K562 (cell line): ENCODE measurements at regions not wholly inside any gene's neighbourhood (a gene's known extent, or its start where the extent isn't known, plus 50 kb on each side); places are given as distances from the start of the nearest gene placed in this dataset.

Experiments used
- ATAC-seq: fragments of 200-7000 bp; cut with Tn5 transposase; 3 replicates; pipeline ENCODE4 v1.9.1; 2020; ENCODE audit warnings: moderate library complexity
- BruUV-seq: library from RNA; stranded (reverse); fragments of 400-500 nt; replicated peaks from 2 replicates; lab custom pipeline; 2021; lab: Mats Ljungman, UMichigan
- CTCF ChIA-PET: fragments of 300-600 bp; formaldehyde crosslinking; extraction: SDS; loops from one replicate; lab custom pipeline; 2021; ENCODE audit warnings: low intra/inter-chr PET ratio; lab: Yijun Ruan, JAX
- POLR2A ChIA-PET: fragments of 300-600, 350-650 bp; sonication (Branson Sonifier 250); formaldehyde crosslinking; extraction: SDS; loops from one replicate; lab custom pipeline; 2021; ENCODE audit warnings: antibody characterized with exemption, inconsistent platforms; lab: Yijun Ruan, JAX
- DNase-seq, 4 experiments: peaks; one replicate each; pipeline versions ENCODE4 v3.0.0 to v3.0.0-alpha.2; 2011 to 2018; ENCODE audit warnings: low spot score in 3 of 4, mixed read lengths in 3 of 4; ENCODE audit errors: extremely low read depth in 1 of 4
- FAIRE-seq: peaks from 2 replicates; lab custom pipeline; 2011; peaks lifted over from hg19 to GRCh38; lab: Jason Lieb, UNC
- H2AFZ ChIP-seq: 2 replicates; pipeline ENCODE4 v1.6.0; 2011; ENCODE audit warnings: low read depth, low read length, control low read depth, inconsistent platforms
- H3K27ac ChIP-seq: fragments of 200-600 bp; 3 replicates; pipeline ENCODE4 v1.8.0; 2011; ENCODE audit warnings: low read depth, mild to moderate bottlenecking, control low read depth, inconsistent platforms, low read length, moderate library complexity, mixed read lengths; ENCODE audit errors: extremely low read depth
- H3K27me3 ChIP-seq, 2 experiments: fragments of 300-600 bp in 1 of 2; 2 replicates in 1 of 2; 3 replicates in 1 of 2; pipeline versions ENCODE4 v1.6.0 to v1.8.0; 2011; ENCODE audit warnings: inconsistent platforms in 2 of 2, low read length in 2 of 2, mild to moderate bottlenecking in 1 of 2, mixed read lengths in 1 of 2, moderate library complexity in 1 of 2; ENCODE audit not compliant: control insufficient read depth in 2 of 2, insufficient read depth in 2 of 2
- H3K36me3 ChIP-seq: fragments of 300-600 bp; 3 replicates; pipeline ENCODE4 v1.8.0; 2011; ENCODE audit warnings: mild to moderate bottlenecking, low read length, inconsistent platforms; ENCODE audit not compliant: control insufficient read depth, insufficient read depth
- H3K4me1 ChIP-seq, 2 experiments: fragments of 200-600 bp in 1 of 2; replicated peaks in 1 of 2; 2 replicates in 1 of 2; 3 replicates in 1 of 2; pipeline versions ENCODE4 v1.5.1 to v1.8.0; 2011; ENCODE audit warnings: inconsistent platforms in 2 of 2, low read length in 2 of 2, mild to moderate bottlenecking in 1 of 2, mixed read lengths in 1 of 2, moderate library complexity in 1 of 2; ENCODE audit not compliant: control insufficient read depth in 2 of 2, insufficient read depth in 2 of 2
- H3K4me2 ChIP-seq: 2 replicates; pipeline ENCODE4 v1.6.1; 2011; ENCODE audit warnings: low read length, control low read depth, inconsistent platforms, mixed read lengths; ENCODE audit not compliant: insufficient read depth
- H3K4me3 ChIP-seq: fragments of 200-600 bp; sonication (generic), shearing (Covaris generic); 2 replicates; pipeline ENCODE4 v1.5.1; 2016; ENCODE audit warnings: control low read depth, inconsistent platforms
- H3K79me2 ChIP-seq: fragments of 200-600 bp; 3 replicates; pipeline ENCODE4 v1.8.0; 2011; ENCODE audit warnings: low read length, inconsistent platforms; ENCODE audit not compliant: control insufficient read depth, insufficient read depth
- H3K9ac ChIP-seq, 2 experiments: 2 replicates each; pipeline versions ENCODE4 v1.6.0 to v1.6.1; 2011; ENCODE audit warnings: low read depth in 2 of 2, low read length in 2 of 2, control low read depth in 1 of 2, inconsistent platforms in 1 of 2, mild to moderate bottlenecking in 1 of 2, mixed read lengths in 1 of 2; ENCODE audit not compliant: insufficient read depth in 1 of 2
- H3K9me1 ChIP-seq: one replicate; pipeline ENCODE4 v1.6.0; 2011; ENCODE audit warnings: inconsistent platforms, mild to moderate bottlenecking, low read length, moderate library complexity; ENCODE audit not compliant: control insufficient read depth, insufficient read depth
- H3K9me3 ChIP-seq: replicated peaks from 2 replicates; pipeline ENCODE4 v1.5.1; 2011; ENCODE audit warnings: low read depth, low read length, inconsistent platforms; ENCODE audit not compliant: control insufficient read depth, insufficient read depth
- H4K20me1 ChIP-seq: replicated peaks from 2 replicates; pipeline ENCODE4 v1.6.1; 2011; ENCODE audit warnings: low read length, inconsistent platforms, mixed read lengths; ENCODE audit not compliant: control insufficient read depth, insufficient read depth
- ARNT ChIP-seq, 2 experiments: fragments of 450-650 bp; IDR thresholded peaks; 2 replicates each; pipeline ENCODE4 v1.6.1; 2016; ENCODE audit warnings: mild to moderate bottlenecking in 1 of 2
- BACH1 ChIP-seq: fragments of 200-800 bp; sonication (Bioruptor generic); IDR thresholded peaks from 2 replicates; pipeline ENCODE4 v1.6.1; 2016; ENCODE audit warnings: missing genetic modification characterization, missing compliant biosample characterization
- BMI1 ChIP-seq: fragments of 150-350 bp; IDR thresholded peaks from 2 replicates; pipeline ENCODE4 v1.6.1; 2014; ENCODE audit warnings: low read length
- DNMT1 ChIP-seq: fragments of 450-650 bp; IDR thresholded peaks from 2 replicates; pipeline ENCODE4 v1.6.1; 2016; ENCODE audit warnings: antibody characterized with exemption, mild to moderate bottlenecking
- HNRNPL ChIP-seq: fragments of 200-400 bp; formaldehyde crosslinking; IDR thresholded peaks from 2 replicates; pipeline ENCODE4 v1.6.1; 2017; ENCODE audit warnings: low read depth, mild to moderate bottlenecking, low read length
- KAT2B ChIP-seq: IDR thresholded peaks from one replicate; pipeline ENCODE4 v1.6.1; 2012; ENCODE audit warnings: low read depth, mild to moderate bottlenecking, control low read depth, inconsistent platforms, low read length, moderate library complexity
- NEUROD1 ChIP-seq: fragments of 150-350 bp; IDR thresholded peaks from 2 replicates; pipeline ENCODE4 v1.6.1; 2014; ENCODE audit warnings: borderline replicate concordance, low read length, low read depth; ENCODE audit not compliant: partially characterized antibody
- PRPF4 ChIP-seq: fragments of 200-400 bp; formaldehyde crosslinking; IDR thresholded peaks from one replicate; pipeline ENCODE4 v1.6.1; 2017; ENCODE audit warnings: low read length, low read depth, mild to moderate bottlenecking; ENCODE audit not compliant: insufficient read depth, poor library complexity, severe bottlenecking
- SMAD2 ChIP-seq: fragments of 150-350 bp; IDR thresholded peaks from 2 replicates; pipeline ENCODE4 v1.6.1; 2014; ENCODE audit warnings: low read depth, mild to moderate bottlenecking, low read length
- ZC3H11A ChIP-seq: IDR thresholded peaks from 2 replicates; pipeline ENCODE4 v1.6.1; 2012; ENCODE audit warnings: low read depth, low read length, improper control_type of control experiment
- ZKSCAN3 ChIP-seq: fragments of 250-450 bp; sonication (Bioruptor Pico); IDR thresholded peaks from 2 replicates; pipeline ENCODE4 v1.4.0; 2020
- ZKSCAN8 ChIP-seq: fragments of 200-800 bp; sonication (Bioruptor generic); IDR thresholded peaks from 2 replicates; pipeline ENCODE4 v1.6.1; 2016; ENCODE audit warnings: missing genetic modification characterization, missing compliant biosample characterization
- ZNF668 ChIP-seq: fragments of 250-450 bp; sonication (Bioruptor Pico); IDR thresholded peaks from 2 replicates; pipeline ENCODE4 v1.8.0; 2022; ENCODE audit warnings: mild to moderate bottlenecking, inconsistent platforms
- WGBS: fragments of 100-300 bp; shearing (Covaris generic); methylation state at CpG from one replicate; pipeline ENCODE4 v1.1.6; 2016; ENCODE audit warnings: low coverage, mixed read lengths; ENCODE audit not compliant: insufficient coverage; ENCODE audit errors: missing lambda C conversion rate; 5-methylcytosine and 5-hydroxymethylcytosine counted together
- in situ Hi-C: fragments of 300-500 bp; cut with MboI; formaldehyde crosslinking; loops from 4 replicates; pipeline ENCODE4 v1.15.0; 2018; ENCODE audit warnings: inconsistent platforms, mixed read lengths
- intact Hi-C: fragments of 100-400 bp; cut with micrococcal nuclease; formaldehyde crosslinking; loops from 2 replicates; pipeline ENCODE4 v1.14.2; 2022
- TF ChIP-seq, protein P1 (sequence below): fragments of 150-350 bp; IDR thresholded peaks from 2 replicates; pipeline ENCODE4 v1.6.1; 2014; ENCODE audit warnings: low read depth, mild to moderate bottlenecking, low read length, borderline replicate concordance
- TF ChIP-seq, protein P2 (sequence below): fragments of 250-450 bp; sonication (Bioruptor Pico); IDR thresholded peaks from 2 replicates; pipeline ENCODE4 v1.9.0; 2021; ENCODE audit warnings: mild to moderate bottlenecking, inconsistent platforms
- TF ChIP-seq, protein P3 (sequence below): fragments of 450-650 bp; formaldehyde crosslinking; IDR thresholded peaks from 2 replicates; pipeline ENCODE4 v1.4.0; 2022; ENCODE audit warnings: missing genetic modification characterization

DNA sequence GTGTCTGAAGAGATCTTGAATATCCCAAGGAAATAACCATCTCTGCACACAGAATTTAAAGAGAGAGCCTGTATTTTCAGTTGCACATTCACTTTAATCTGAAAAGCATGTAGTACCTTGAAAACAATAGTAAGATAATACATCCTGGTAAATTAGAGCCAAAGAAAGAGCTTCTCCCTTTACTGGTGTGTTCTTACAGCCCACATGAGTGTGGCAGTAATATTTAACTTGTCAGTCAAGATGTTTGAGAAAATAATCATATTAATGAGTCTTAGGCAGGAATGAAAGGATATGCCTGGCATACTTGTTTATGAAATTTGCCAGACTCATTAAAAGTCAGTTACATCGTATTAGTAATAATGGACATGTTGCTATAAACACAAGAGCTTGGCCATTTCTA is 908.4 kb upstream of the ADGRL4 start (continued):
- no peak for TF ChIP-seq ZNF668 (CRISPR knock-in tag)
- TF ChIP-seq, all 486 proteins: peak for 0

DNA sequence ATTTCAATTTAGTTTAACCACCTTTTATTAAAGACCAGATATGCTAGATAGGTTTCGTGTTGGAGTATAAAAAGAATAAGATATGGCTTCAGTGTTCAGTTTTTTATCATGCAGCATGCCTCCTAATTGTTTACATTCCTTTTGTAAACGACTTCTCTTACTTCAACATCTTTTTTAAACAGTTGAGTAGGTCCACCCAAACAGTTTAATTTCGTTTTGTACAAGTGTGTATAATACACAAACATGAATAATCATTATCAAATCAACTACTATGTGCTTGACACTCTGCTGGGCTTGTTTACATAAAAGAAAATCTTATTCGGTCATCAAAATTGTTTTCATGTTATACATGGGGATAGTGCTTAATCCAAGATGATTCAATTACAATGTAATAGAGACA is 906.3 kb upstream of the ADGRL4 start:
- Histone ChIP-seq H3K27me3 (no peaks in the 10 kb centered on the region), H3K79me2 (no peaks in the 10 kb centered on the region), H2AFZ (no peak overlapping the region), H4K20me1 (no peaks in the 10 kb centered on the region), H3K27ac (no peak overlapping the region), H3K4me1 (no peaks in the 10 kb centered on the region), H3K9ac (no peak overlapping the region), H3K9me1 (no peaks in the 10 kb centered on the region), H3K9me3 (peaks cover 2% of the 10 kb centered on the region; the same call in 1 of the 2 replicates), H3K4me2 (no peak overlapping the region), H3K36me3 (no peaks in the 10 kb centered on the region), H3K4me3 (no peak overlapping the region)
- no peak for DNase-seq
- ChIA-PET POLR2A (no interaction called here), CTCF (no interaction called here)
- no peak for FAIRE-seq
- intact Hi-C loops = no loop called here
- no TSS peak for BruUV-seq
- 0% methylated on average over 4 of the region's 4 CpGs for WGBS
- in situ Hi-C loops = no loop called here
- no peak for ATAC-seq
- TF ChIP-seq PRPF4 = no peak
- no peak for TF ChIP-seq KAT2B
- no peak for TF ChIP-seq ZKSCAN3 (CRISPR knock-in tag)
- no peak for TF ChIP-seq NEUROD1
- no peak for TF ChIP-seq DNMT1
- no peak for TF ChIP-seq ZC3H11A
- no peak for TF ChIP-seq BACH1
- TF ChIP-seq, protein P1, sequence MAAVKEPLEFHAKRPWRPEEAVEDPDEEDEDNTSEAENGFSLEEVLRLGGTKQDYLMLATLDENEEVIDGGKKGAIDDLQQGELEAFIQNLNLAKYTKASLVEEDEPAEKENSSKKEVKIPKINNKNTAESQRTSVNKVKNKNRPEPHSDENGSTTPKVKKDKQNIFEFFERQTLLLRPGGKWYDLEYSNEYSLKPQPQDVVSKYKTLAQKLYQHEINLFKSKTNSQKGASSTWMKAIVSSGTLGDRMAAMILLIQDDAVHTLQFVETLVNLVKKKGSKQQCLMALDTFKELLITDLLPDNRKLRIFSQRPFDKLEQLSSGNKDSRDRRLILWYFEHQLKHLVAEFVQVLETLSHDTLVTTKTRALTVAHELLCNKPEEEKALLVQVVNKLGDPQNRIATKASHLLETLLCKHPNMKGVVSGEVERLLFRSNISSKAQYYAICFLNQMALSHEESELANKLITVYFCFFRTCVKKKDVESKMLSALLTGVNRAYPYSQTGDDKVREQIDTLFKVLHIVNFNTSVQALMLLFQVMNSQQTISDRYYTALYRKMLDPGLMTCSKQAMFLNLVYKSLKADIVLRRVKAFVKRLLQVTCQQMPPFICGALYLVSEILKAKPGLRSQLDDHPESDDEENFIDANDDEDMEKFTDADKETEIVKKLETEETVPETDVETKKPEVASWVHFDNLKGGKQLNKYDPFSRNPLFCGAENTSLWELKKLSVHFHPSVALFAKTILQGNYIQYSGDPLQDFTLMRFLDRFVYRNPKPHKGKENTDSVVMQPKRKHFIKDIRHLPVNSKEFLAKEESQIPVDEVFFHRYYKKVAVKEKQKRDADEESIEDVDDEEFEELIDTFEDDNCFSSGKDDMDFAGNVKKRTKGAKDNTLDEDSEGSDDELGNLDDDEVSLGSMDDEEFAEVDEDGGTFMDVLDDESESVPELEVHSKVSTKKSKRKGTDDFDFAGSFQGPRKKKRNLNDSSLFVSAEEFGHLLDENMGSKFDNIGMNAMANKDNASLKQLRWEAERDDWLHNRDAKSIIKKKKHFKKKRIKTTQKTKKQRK = no peak
- TF ChIP-seq, protein P2, sequence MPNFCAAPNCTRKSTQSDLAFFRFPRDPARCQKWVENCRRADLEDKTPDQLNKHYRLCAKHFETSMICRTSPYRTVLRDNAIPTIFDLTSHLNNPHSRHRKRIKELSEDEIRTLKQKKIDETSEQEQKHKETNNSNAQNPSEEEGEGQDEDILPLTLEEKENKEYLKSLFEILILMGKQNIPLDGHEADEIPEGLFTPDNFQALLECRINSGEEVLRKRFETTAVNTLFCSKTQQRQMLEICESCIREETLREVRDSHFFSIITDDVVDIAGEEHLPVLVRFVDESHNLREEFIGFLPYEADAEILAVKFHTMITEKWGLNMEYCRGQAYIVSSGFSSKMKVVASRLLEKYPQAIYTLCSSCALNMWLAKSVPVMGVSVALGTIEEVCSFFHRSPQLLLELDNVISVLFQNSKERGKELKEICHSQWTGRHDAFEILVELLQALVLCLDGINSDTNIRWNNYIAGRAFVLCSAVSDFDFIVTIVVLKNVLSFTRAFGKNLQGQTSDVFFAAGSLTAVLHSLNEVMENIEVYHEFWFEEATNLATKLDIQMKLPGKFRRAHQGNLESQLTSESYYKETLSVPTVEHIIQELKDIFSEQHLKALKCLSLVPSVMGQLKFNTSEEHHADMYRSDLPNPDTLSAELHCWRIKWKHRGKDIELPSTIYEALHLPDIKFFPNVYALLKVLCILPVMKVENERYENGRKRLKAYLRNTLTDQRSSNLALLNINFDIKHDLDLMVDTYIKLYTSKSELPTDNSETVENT (CRISPR knock-in tag) = no peak
- no peak for TF ChIP-seq BMI1
- no peak for TF ChIP-seq SMAD2
- TF ChIP-seq, protein P3, sequence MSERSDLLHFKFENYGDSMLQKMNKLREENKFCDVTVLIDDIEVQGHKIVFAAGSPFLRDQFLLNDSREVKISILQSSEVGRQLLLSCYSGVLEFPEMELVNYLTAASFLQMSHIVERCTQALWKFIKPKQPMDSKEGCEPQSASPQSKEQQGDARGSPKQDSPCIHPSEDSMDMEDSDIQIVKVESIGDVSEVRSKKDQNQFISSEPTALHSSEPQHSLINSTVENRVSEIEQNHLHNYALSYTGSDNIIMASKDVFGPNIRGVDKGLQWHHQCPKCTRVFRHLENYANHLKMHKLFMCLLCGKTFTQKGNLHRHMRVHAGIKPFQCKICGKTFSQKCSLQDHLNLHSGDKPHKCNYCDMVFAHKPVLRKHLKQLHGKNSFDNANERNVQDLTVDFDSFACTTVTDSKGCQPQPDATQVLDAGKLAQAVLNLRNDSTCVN (CRISPR knock-in tag) = no peak
- TF ChIP-seq ZKSCAN8 (CRISPR knock-in tag) = no peak
- no peak for TF ChIP-seq HNRNPL
- TF ChIP-seq ARNT (IDR thresholded peaks at IDR 0.05) = no peak
